Activated CD8-positive, alpha-beta memory T cell treated with anti-CD3 and anti-CD28 coated beads for 1 hour (primary cell): ENCODE measurements at regions not wholly inside any gene's neighbourhood (a gene's known extent, or its start where the extent isn't known, plus 50 kb on each side); places are given as distances from the start of the nearest gene placed in this dataset.

Experiments
- DNase-seq, 2 donors: peaks; one replicate each; pipeline ENCODE4 v3.0.0-alpha.2; 2020; ENCODE audit warnings: low read depth in 1 of 2; ENCODE audit errors: extremely low read depth in 1 of 2

- no peak for DNase-seq
Measured at GRCh38 chr7:69465262-69465661, 133.0 kb upstream of the AUTS2 start.

GRCh38 chr7:69467826-69468225, 130.4 kb upstream of the AUTS2 start:
- no peak for DNase-seq

GRCh38 chr7:69476416-69476815, 121.9 kb upstream of the AUTS2 start:
- no peak for DNase-seq

DNA sequence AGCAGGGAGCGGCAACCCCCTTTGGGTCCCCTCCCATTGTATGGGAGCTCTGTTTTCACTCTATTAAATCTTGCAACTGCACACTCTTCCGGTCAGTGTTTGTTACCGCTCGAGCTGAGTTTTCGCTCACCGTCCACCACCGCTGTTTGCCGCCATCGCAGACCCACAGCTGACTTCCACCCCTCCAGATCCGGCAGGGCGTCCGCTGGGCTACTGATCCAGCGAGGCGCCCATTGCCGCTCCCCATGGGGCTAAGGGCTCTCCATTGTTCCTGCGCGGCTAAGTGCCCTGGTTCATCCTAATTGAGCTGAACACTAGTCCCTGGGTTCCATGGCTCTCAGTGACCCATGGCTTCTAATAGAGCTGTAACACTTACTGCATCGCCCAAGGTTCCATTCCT, 115.6 kb upstream of the AUTS2 start:
- DNase-seq: no peak

DNA sequence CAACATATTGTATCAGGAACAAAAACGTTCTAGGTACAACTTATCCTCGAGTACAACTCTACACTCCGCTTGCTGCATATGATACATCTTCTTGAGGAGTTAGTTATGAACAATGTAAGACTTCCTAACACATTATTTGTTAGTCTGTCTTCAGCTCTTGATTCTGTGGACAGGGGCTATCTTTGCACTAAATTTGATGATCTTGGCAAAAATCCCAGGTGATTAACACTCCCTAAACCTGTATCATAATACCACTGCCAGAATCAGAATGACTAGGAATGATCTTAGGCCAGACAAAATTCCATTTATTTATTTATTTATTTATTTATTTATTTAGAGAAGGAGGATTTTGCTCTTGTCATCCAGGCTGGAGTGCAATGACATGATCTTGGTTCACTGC, 108.7 kb upstream of the AUTS2 start:
- DNase-seq: no peak

DNA sequence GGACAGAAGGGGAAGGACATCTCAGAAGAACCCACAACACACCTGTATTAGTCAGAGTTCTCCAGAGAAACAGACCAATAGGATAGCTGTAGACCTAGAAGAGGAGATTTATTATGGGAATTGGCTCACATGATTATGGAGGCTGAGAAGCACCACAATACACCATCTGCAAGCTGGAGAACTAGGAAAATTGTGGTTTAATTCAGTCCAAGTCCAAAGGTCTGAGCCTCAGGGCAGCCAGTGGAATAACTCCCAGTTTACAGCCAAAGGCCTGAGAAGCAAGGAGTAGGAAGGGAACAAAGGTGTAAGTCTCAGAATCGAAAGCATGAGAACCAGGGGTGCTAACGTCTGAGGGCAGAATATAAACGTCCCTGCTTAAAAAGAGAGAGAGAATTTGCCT, 99.6 kb upstream of the AUTS2 start:
- no peak for DNase-seq

GRCh38 chr7:69502358-69502757, 95.9 kb upstream of the AUTS2 start:
- DNase-seq: no peak

DNA sequence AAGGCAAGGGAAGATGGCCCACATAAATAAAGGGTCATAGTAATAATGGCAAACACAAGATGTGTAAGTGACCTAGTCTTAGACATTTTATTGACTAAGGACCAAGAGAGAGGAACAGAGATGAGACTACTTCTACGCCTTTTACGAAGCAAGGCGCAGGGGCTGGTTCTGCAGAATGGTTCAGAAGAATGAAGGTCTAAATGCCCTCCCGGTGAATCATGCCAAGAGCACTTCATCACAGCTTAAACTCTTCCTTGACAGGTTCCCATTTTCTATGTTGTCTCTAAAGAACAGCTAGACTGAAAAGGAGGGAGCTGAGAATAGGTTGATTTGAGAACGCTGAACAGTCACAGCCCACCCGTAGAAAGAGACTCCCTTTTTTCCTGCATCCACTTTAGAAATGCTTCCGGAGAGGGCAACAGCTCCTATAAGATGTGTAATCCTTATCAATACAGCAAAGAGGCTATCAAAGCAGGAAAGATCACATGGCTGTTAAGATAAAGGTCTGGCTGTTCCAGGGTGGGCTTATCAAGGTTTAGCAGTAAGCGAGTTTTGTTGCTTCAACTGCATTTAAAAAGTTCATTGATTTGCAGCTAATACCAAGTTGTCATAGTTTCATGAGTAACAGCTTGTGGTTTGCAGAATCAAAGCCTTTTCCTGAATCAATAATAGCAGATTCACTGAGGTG, 93.4 kb upstream of the AUTS2 start:
- no peak for DNase-seq

GRCh38 chr7:69508736-69509135, 89.5 kb upstream of the AUTS2 start:
- no peak for DNase-seq

DNA sequence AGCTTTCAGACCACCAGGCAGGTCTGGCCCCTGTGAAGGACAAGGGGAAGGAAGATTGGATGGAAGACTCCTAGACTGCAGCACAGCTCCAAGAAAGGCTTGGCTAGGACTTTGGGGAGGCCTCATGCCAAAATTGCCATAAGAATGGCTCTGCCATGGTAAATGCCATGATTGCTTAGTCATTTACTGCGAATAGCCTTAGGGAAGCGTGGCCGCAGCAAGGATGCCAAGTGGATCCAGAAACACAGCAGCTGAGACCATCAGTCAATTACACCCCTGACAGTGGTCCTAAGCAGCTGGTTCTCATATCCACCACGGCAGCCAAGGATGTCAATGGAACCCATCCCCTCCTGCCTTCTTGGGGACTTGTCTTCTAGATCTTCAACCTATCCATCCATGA, 88.2 kb upstream of the AUTS2 start:
- no peak for DNase-seq

DNA sequence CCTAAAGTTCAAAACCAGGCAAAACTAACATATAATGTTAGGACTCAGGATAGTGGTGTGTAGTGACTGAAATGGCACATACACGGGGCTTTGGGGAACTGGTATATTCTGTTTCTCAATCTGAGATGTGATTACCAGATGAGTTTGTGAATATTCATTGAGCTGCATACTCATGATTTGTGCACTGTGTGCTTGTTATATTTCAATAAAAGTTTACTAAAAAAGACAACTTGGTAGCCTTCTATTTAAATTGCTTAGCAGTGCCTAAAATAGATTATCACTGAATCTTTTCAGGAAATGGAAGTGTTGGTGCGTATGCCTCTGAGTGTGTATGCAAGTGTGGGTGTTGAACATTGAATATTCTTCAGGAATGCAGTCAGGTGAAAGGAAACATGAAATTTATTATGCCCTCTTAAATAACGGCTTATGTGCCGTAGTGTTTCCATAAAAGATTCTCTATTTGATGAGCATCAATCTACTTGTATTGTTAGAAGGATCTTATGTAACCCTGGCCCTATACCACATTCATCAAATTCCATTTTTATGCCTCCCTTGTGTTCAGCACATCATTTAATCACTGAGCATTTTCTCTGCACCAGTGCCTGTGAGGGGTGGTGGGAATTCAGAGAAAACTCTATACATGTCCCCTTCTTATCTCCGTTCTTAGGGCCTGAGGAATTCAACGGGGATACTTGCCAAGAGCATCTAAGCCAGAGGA, 82.6 kb upstream of the AUTS2 start:
- DNase-seq: no peak

DNA sequence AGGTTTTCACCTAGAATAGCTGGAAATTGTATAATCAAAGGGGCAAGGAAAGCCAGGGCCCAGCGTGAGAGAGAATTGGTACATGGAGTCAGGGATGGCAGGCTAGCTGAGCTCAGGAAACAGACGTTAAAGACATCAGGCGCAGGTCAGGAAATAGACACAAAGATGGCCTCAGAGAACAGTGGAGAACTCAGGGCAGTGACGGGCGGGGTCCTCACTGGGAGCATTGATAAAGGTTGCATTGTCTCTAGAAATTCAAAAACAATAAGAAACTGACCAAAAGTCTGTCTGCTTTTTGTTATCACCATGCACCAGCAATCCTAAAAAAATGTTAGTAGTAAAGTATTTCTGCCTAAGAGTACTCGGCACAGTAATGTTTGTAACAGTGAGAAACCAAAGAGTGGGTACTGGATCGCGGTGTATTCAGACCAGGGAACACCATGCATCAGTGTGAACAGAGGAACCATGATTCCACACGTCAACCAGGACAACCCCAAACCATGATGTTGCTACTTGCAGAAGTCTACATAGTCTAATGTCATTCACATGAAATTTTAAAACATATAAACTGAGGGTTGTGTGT, 81.9 kb upstream of the AUTS2 start:
- DNase-seq: no peak

DNA sequence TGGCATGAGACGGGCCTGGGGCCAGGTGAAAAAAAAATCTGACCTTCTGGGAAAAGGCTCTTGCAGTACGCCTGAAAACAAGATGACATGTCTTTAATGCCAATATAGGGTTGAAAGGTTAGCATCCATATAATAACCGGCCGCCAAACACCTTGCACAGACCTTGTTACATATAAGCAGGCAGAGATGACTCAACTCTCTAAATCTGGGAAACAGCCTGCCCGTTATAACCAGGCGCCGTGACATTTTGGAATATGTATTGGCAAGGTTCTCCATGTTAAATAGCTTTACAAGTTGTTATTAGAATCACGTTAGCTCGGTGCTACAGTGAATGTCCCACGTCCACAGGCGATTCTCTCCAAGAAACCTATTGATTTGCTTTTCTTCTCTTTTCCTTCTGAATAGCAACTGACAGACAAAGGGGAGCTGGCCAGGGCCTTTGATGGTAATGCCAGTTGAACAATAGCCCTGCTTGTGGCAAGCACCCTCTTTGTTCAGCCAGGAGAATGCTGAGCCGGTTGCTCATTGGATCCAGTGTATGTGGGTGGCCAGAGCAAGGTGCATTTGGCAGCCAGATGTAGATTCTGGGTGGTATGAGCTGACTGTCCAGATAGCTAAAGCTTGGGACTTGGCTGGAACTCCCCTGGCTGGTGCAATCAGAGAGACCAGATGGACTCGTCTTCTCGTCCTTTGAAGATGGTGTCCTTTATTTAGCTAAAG, 80.1 kb upstream of the AUTS2 start:
- no peak for DNase-seq

DNA sequence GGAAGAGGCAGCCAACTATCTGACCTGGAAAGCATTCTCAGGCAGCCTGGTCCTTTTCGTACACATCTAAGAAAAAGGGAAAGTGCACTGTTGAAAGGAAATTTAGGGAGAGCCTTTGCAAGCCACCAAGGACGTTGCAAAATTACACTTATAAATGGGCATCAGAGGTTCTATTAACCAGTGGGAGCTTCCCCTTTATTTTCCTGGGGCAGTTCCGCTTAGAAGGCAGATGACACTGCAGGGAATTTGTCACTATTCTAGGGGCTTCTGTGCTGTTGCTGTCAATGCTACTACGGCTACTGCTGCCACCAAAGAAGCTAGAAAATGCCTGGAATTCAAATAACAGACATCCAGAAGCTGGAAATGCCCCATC, 79.6 kb upstream of the AUTS2 start:
- no peak for DNase-seq

GRCh38 chr7:69526570-69526969, 71.7 kb upstream of the AUTS2 start:
- no peak for DNase-seq

- DNase-seq: no peak
Measured at GRCh38 chr7:69527706-69528105, 70.6 kb upstream of the AUTS2 start.

GRCh38 chr7:69531050-69531449, 67.2 kb upstream of the AUTS2 start:
- no peak for DNase-seq

DNA sequence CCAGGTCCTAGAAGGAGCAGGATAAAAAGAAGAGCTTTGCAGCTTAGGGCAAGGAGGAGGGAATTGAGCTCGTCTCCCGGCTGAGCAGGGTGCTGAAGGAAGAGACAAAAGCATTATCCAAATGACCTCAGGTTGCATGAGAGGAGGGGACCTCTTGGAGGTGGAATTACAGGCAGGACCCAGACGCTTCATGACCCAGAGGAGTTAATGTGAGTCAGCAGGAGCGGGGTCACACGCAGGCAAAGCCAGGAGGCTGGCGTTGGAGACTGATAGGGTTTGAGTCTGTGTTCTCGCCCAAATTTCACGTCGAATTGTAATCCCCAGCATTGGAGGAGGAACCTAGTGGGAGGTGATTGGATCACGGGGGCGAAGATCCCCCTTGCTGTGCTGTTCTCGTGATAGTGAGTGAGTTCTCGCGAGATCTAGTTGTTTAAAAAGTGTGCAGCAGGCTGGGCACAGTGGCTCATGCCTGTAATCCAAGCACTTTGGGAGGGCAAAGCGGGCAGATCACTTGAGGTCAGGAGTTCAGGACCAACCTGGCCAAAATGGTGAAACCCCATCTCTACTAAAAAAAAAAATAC, 63.7 kb upstream of the AUTS2 start:
- DNase-seq: no peak

DNA sequence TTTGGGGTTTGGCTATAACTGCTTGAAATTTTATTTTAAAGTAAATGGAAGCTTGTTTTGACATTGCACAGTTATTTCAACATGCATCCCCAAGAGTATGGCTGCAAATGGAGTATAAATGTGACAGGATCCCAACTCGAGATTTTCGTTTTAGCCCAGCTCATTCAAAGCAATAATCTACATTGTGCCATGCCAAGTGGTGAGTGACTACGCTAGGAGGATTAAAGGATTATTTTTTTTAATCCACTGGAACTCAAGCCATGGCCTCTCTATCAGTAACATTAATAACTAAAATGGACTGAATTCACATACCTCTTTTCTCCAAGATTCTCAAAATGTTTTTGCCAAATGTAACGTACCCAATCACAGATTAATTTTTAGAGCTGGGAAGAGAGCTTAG, 60.6 kb upstream of the AUTS2 start:
- no peak for DNase-seq

DNA sequence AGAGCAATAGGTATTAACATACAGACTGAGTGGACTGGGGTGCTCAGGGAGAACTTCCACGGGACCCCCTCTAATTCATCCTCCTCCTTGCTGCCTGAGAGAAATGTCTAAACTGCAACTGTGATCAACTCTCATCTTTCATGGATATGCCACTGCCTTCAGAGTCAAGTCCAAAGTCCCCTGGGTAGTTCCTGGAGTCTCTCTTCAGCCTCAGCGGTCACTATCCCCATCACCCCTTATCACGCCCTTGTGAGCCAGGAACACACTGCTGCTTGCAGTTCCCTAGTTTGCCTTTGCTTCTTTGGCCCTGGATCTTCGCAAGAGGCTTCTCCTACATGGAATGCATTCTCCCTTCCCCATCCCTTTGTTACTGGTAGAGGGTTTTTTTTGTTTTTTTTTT, 58.7 kb upstream of the AUTS2 start:
- no peak for DNase-seq

- DNase-seq: no peak
Measured at GRCh38 chr7:69540287-69540686, 58.0 kb upstream of the AUTS2 start.
